PC-3 (cell line): ENCODE measurements at regions not wholly inside any gene's neighbourhood (a gene's known extent, or its start where the extent isn't known, plus 50 kb on each side); places are given as distances from the start of the nearest gene placed in this dataset.
"Not testable (repeated sequence)": the region's sequence is repeated elsewhere in the genome, so short reads cannot be mapped to it uniquely, and the experiment has no call there.

Source experiments
- CTCF ChIP-seq: fragments of 300-600 bp; sonication (generic); conservative IDR thresholded peaks from 2 replicates; pipeline ENCODE4 v1.5.1; 2017; ENCODE audit warnings: antibody characterized with exemption, low read depth, mild to moderate bottlenecking, low read length
- EZH2 ChIP-seq: fragments of 300-600 bp; sonication (generic); IDR thresholded peaks from one replicate; pipeline ENCODE4 v1.6.1; 2017; ENCODE audit warnings: antibody characterized with exemption, mild to moderate bottlenecking, low read length; ENCODE audit not compliant: unreplicated experiment
- EZH2phosphoT487 ChIP-seq: fragments of 300-600 bp; sonication (generic); IDR thresholded peaks from 2 replicates; pipeline ENCODE4 v1.6.1; 2018; ENCODE audit warnings: mild to moderate bottlenecking, antibody characterized with exemption, low read length, borderline replicate concordance

GRCh38 chr5:7297821-7298220 lies 98.1 kb upstream of the ADCY2 start:
- not testable (repeated sequence) for TF ChIP-seq CTCF, EZH2, EZH2phosphoT487
